ENCODE measurements at regions not wholly inside any gene's neighbourhood (a gene's known extent, or its start where the extent isn't known, plus 50 kb on each side); places are given as distances from the start of the nearest gene placed in this dataset.

DNA sequence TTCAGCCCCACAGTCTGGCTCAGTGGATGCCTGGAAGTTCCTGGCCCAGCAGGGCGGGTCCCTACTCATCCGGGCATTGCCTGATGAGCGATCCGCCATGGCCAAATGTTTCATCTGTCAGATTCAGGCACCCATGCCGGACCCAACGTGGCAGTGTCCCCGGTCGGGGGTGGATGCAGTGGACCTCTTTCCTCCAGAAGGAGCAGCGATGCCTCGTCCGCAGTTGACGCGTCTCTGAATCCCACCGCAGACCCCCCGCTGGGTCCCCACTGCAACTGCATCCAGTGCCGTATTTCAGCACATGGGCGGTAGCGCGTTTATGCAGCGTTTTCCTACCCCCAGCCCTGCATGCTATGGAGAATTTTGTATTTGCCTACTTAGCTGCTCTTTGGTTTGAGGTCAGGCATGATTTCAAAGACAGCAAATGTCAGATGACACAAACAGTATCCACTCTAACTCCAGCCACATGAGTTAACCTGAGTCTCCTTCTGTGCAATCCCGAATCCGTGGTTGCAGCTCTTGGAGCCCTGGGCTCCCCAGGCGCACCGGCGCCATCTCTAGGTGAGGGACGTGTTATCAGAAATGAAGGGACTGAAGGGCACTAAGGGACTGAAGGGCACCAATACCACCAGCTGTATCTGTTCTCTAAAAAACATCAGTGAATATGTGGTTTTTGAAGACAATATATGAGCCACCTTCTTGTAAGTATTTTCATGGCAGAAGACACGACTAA, 72.6 kb upstream of the THBS2 start:
- no peak for ATAC-seq
- intact Hi-C loops (cut with DNase I, micrococcal nuclease) = no loop called here
- H3K27ac Mint-ChIP-seq = no peak overlapping the region
- peak; percentile 30 for DNase-seq
- no peak overlapping the region for H3K4me3 Mint-ChIP-seq
- H3K9me3 Mint-ChIP-seq (ENCODE audit: low read depth) = no peaks in the 10 kb centered on the region
- H3K4me1 Mint-ChIP-seq = no peaks in the 10 kb centered on the region
- ChIA-PET CTCF (no interaction called here), POLR2A (no interaction called here)
- no peaks in the 10 kb centered on the region for H3K36me3 Mint-ChIP-seq (ENCODE audit: low read depth)
- H3K27me3 Mint-ChIP-seq = peaks cover 16% of the 10 kb centered on the region

DNA sequence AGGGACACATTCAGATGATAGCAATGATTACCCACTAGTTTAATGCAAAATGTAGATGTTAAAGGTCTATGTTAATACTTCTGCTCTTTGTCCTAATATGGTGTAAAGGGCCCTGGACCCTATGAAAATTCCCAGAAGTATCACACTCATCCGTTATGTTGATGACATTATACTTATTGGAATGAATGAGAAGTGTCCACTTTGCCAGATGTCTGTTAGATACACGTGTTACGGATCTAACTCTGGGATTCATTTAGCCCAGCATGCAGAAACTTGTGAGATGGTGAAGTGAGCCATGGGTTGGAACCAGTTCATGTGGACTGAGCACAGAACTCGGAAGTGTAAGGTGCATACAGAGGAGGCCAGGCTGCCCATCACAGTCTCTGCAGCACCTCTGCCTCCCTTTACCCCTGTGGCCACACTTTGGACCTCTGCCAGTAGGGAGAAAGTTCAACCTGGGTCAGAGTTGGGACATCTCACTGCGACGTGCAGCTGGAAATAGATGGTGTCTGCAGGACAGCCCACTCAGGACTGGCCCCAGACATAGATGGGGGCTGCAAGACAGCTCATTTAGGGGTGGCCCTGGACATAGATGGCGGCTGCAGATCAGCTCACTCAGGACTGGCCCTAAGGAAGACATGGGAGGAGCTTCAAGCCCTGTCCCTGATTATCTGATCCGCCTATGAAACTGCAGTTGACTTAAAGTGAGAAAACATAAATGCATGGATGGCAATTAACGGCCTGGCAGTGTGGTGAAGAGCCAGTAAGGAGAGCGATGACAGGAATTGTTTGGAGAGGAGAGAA, 71.2 kb upstream of the THBS2 start:
- no peak for DNase-seq
- CTCF ChIA-PET = no interaction called here

DNA sequence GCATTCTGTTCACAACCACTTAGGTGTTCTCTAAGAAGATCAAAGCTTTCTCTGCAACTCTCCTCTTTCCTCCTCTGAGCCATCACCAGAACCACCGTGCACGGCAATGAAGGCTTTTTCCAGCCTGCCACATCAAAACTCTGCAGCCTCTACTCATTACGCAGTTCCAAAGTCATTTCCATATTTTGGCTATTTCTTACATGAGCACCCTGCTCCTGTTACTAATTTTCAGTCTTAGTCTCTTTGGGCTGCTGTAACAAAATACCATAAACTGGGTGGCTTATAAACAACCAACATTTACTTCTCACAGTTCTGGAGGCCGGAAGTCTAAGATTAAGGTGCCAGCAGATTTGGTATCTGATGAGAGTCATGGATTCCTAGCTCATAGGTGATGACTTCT, 70.4 kb upstream of the THBS2 start:
- Mint-ChIP-seq H3K4me1 (no peaks in the 10 kb centered on the region), H3K9me3 (ENCODE audit: low read depth) (no peaks in the 10 kb centered on the region), H3K27ac (no peak overlapping the region), H3K36me3 (ENCODE audit: low read depth) (no peaks in the 10 kb centered on the region), H3K27me3 (peaks cover 8% of the 10 kb centered on the region), H3K4me3 (no peak overlapping the region)
- POLR2A ChIA-PET = no interaction called here
- CTCF ChIA-PET = no interaction called here
- DNase-seq (no peak), ATAC-seq (no peak)
- intact Hi-C loops (cut with DNase I, micrococcal nuclease) = no loop called here

More for the DNA sequence above, 71.2 kb upstream of the THBS2 start:
- POLR2A ChIA-PET = no interaction called here
- intact Hi-C loops (cut with DNase I, micrococcal nuclease) = no loop called here
- H3K27ac Mint-ChIP-seq = no peak overlapping the region
- no peaks in the 10 kb centered on the region for H3K36me3 Mint-ChIP-seq (ENCODE audit: low read depth)
- peaks cover 10% of the 10 kb centered on the region for H3K27me3 Mint-ChIP-seq
- no peak for ATAC-seq
- H3K9me3 Mint-ChIP-seq (ENCODE audit: low read depth) = no peaks in the 10 kb centered on the region
- H3K4me3 Mint-ChIP-seq = no peak overlapping the region
- no peaks in the 10 kb centered on the region for H3K4me1 Mint-ChIP-seq

DNA sequence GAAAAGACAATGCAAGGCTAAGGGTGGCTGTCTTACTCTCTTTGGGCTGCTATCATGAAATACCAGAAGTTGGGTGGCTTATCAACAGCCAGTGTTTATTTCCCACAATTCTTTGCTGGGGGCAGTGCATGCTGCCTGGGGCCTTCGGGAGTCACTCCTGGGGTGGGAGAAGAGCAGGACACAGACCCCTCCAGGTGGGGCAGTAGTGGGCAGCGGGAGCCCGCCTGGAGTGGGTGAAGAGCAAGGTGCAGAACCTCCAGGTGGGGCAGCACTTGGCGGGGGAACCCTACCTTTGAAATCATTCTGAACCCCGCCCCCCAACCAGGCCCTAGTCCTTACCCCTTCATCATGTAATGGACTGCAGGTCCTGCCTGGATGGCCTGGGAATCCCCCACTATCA, 69.6 kb upstream of the THBS2 start:
- no peak overlapping the region for H3K4me3 Mint-ChIP-seq
- H3K4me1 Mint-ChIP-seq = no peaks in the 10 kb centered on the region
- H3K27ac Mint-ChIP-seq = no peak overlapping the region
- DNase-seq (no peak), ATAC-seq (no peak)
- no peaks in the 10 kb centered on the region for H3K36me3 Mint-ChIP-seq (ENCODE audit: low read depth)
- ChIA-PET CTCF (no interaction called here), POLR2A (no interaction called here)
- intact Hi-C loops (cut with DNase I, micrococcal nuclease) = no loop called here
- H3K9me3 Mint-ChIP-seq (ENCODE audit: low read depth) = no peaks in the 10 kb centered on the region
- H3K27me3 Mint-ChIP-seq = peaks cover 8% of the 10 kb centered on the region

DNA sequence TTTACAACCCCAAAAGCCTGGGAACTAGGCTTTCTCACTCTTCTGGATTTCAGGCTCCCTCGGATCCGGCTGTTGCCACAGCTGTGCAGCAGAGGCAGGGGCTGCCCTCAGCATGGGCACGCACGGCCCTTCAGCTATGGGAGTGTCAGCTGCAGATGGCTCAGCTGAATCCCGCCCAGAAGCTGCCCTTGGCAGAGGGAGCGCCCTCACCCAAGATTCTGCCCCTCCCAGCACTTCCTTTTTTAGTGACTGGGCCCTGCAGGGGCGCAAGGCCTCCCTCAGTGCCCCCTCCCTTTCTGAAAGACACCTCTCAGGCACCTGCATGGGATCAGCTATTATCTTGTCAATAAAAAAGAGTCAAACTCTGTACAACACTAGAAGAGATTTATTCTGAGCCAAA, 67.9 kb upstream of the THBS2 start:
- H3K4me3 Mint-ChIP-seq = no peak overlapping the region
- intact Hi-C loops (cut with DNase I, micrococcal nuclease) = no loop called here
- H3K36me3 Mint-ChIP-seq (ENCODE audit: low read depth) = no peaks in the 10 kb centered on the region
- no peak for DNase-seq
- ChIA-PET POLR2A (no interaction called here), CTCF (interaction anchor here (0.8 kb wide), 1 partner anchor 14 kb away, joined by 3 read pairs; no protein-coding TSS in a partner anchor)
- H3K4me1 Mint-ChIP-seq = no peaks in the 10 kb centered on the region
- H3K9me3 Mint-ChIP-seq (ENCODE audit: low read depth) = no peaks in the 10 kb centered on the region
- no peak overlapping the region for H3K27ac Mint-ChIP-seq
- peaks cover 4% of the 10 kb centered on the region for H3K27me3 Mint-ChIP-seq
- no peak for ATAC-seq

DNA sequence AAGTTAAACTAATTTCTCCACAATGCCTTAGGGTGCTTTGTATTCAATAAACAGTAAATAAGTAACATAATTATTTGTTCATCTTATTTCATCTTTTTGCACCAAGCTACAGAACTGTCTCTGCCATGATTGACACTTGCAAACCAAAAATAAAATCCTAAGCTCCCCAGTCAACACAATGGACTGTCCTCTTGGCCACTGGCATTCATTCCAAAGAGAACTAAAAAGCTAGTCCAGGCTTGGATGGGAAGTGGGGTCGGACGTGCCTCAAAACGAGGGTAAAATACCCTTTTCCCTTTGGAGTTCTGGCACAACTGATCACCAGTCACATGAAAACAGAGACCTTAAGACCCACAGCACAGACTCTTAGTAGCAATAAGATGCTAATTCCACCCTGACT, 66.4 kb upstream of the THBS2 start:
- Mint-ChIP-seq H3K4me1 (no peaks in the 10 kb centered on the region), H3K27ac (no peak overlapping the region), H3K27me3 (peaks cover 2% of the 10 kb centered on the region), H3K4me3 (no peak overlapping the region), H3K36me3 (ENCODE audit: low read depth) (no peaks in the 10 kb centered on the region), H3K9me3 (ENCODE audit: low read depth) (no peaks in the 10 kb centered on the region)
- CTCF ChIA-PET = no interaction called here
- intact Hi-C loops (cut with DNase I, micrococcal nuclease) = no loop called here
- ATAC-seq (no peak), DNase-seq (no peak)
- POLR2A ChIA-PET = interaction anchor here (0.6 kb wide), 1 partner anchor 187 kb away, joined by 3 read pairs; no protein-coding TSS in a partner anchor

DNA sequence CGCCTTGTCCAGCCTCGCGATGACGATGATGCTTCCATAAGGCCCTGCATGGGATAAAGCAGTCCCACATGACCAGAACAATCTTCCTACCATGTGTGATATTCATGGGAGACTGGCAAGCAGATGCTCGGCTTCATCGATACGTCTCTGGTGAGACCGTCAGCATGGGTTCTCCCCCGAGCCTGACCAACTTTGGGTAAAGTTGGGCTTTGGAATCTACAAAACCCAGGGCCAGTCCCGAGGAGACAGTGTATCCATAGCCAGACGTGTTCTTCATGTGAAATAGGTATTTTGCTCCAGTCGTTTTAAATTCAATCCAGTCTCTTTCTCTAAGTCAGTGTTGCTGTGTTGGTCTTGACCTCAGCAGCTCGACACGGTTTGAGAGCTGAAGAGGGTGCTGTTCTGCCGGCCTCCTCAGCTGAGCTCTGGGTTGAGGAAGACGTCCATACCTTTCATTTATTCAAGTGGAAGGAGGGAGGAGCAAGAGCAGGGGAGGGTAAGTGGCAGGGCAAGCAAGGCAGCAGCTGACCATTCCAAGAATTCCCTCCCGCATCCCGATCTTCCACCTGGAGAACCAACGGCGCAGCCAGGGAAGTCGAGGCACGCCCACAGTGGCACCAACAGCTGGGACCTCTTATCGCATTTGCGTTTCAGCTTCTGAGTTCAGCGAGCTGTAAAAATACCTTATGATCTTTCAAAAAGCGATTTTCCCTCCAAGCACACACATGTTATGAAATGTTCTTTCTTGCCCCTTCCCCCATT, 64.0 kb upstream of the THBS2 start:
- H3K27me3 Mint-ChIP-seq = peaks cover 2% of the 10 kb centered on the region
- H3K4me3 Mint-ChIP-seq = no peak overlapping the region
- no peak overlapping the region for H3K27ac Mint-ChIP-seq
- intact Hi-C loops (cut with DNase I, micrococcal nuclease) = no loop called here
- H3K4me1 Mint-ChIP-seq = no peaks in the 10 kb centered on the region
- ChIA-PET CTCF (no interaction called here), POLR2A (no interaction called here)
- ATAC-seq (no peak), DNase-seq (no peak)
- no peaks in the 10 kb centered on the region for H3K9me3 Mint-ChIP-seq (ENCODE audit: low read depth)
- H3K36me3 Mint-ChIP-seq (ENCODE audit: low read depth) = no peaks in the 10 kb centered on the region

DNA sequence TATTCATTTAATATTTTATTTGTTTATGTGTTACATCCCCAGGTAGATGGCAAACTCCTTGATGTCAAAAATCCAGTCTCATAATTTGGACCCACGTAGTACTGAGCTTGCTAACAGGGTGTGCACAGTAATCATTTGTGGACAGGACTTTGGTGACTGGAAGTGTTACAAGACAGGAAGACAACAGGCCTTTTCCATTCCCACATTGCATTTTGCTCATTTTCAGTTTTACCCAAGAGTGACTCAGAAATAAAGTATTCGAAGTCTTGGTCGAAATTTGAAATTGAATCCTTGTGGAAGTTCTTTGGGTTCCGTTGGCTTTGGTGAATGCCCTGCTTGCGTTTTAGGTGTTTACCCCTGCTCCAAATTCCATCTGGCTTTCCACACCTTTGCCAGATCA, 63.0 kb upstream of the THBS2 start:
- ATAC-seq = no peak

DNA sequence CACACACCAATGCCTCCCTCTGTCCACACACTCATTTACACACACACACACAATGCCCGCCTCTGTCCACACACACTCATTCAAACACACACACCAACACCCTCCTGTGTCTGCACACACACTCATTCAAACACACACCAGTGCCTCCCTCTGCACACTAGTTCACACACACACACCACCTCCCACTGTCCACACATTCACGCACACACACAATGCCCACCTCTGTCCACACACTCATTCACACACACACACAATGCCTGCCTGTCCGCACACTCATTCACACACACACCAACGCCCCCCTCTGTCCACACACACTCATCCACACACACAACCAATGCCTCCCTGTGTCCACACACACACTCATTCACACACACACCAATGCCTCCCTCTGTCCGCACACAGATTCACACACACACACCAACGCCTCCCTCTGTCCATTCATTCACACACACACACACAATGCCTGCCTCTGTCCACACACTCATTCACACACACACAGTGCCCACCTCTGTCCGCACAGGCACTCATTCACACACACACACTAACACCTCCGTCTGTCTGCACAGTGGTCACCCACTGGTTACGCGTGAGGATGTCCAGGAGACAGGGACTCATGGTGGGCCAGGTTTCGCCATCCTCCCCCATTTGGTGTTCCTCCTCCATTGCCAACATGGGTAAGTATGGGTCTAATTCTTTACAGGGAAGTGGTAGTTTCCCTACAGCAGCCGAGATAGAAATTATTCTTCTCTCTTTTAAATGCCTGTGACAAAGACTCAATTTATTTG, 62.4 kb upstream of the THBS2 start:
- Mint-ChIP-seq H3K4me1 (no peaks in the 10 kb centered on the region), H3K36me3 (ENCODE audit: low read depth) (no peaks in the 10 kb centered on the region), H3K27ac (no peak overlapping the region), H3K27me3 (peaks cover 2% of the 10 kb centered on the region), H3K4me3 (no peak overlapping the region), H3K9me3 (ENCODE audit: low read depth) (no peaks in the 10 kb centered on the region)
- no peak for ATAC-seq
- intact Hi-C loops (cut with DNase I, micrococcal nuclease) = no loop called here
- POLR2A ChIA-PET = no interaction called here
- CTCF ChIA-PET = no interaction called here
- DNase-seq = no peak

More for the DNA sequence above, 63.0 kb upstream of the THBS2 start:
- no peak for DNase-seq
- Mint-ChIP-seq H3K36me3 (ENCODE audit: low read depth) (no peaks in the 10 kb centered on the region), H3K4me3 (no peak overlapping the region), H3K27me3 (peaks cover 2% of the 10 kb centered on the region), H3K27ac (no peak overlapping the region), H3K4me1 (no peaks in the 10 kb centered on the region), H3K9me3 (ENCODE audit: low read depth) (no peaks in the 10 kb centered on the region)
- intact Hi-C loops (cut with DNase I, micrococcal nuclease) = no loop called here
- ChIA-PET POLR2A (no interaction called here), CTCF (no interaction called here)

DNA sequence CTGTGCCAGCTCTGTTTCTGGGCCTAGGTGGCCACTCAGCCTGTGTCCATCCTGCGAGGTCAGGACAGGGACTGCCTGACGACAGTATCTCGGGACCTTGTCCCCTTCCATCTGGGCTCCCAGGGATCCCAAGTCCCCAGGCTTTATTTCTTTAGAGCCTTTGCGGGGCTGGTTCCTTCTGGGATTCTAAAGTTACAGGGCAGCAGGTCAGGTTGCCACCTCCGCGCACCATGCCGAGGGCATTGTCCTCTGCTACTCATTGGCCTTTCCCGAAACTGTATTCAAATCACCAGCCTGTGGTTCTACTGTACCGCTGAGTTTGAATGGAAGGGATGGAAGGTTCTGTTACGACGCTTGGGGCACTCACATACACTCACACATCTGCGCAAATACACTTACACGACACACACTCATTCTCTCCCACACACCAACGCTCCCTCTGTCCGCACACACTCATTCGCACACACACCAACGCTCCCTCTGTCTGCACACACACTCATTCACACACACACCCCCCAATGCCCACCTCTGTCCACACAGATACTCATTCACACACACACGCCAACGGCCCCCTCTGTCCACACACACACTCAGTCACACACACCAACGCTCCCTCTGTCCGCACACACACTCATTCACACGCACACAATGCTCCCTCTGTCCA, 59.8 kb upstream of the THBS2 start:
- DNase-seq (no peak), ATAC-seq (no peak)
- Mint-ChIP-seq H3K4me1 (no peaks in the 10 kb centered on the region), H3K27me3 (peaks cover 1% of the 10 kb centered on the region), H3K27ac (no peak overlapping the region), H3K36me3 (ENCODE audit: low read depth) (no peaks in the 10 kb centered on the region), H3K4me3 (no peak overlapping the region), H3K9me3 (ENCODE audit: low read depth) (no peaks in the 10 kb centered on the region)
- CTCF ChIA-PET = no interaction called here
- intact Hi-C loops (cut with DNase I, micrococcal nuclease) = no loop called here
- POLR2A ChIA-PET = no interaction called here

DNA sequence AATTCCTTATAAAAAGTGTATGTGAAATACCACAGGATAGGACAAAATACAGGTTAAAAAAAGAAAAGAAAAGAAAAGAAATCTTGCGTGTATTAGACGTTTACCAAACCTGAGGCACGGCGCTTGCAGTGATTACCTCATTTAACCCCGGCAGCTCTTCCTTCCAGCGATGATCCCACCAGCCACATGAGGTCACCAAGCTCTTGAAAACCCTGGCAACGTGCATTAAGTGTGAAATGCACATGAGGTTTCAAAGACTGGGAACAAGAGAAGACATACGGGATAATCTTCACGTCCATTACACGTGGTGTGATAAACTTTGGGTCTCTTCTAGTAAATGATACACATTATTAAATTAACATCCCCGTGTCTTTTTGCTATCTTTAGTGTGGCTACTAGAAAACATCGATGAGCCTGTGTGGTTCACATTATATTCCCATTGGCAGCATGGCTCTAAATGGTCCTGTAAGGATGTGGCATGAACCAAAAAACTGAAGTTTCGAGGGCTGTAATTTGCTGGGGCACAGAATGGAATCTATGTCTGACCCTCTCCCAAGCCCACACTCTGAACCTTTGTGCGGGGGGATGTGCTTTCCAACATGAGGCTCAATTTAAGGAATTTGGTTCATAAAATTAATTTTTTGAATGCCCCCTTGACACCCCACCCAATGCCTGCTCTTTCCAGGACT, 59.2 kb upstream of the THBS2 start:
- H3K36me3 Mint-ChIP-seq (ENCODE audit: low read depth) = no peaks in the 10 kb centered on the region
- CTCF ChIA-PET = no interaction called here

More for the DNA sequence above, 59.2 kb upstream of the THBS2 start:
- Mint-ChIP-seq H3K4me3 (no peak overlapping the region), H3K27me3 (peaks cover 5% of the 10 kb centered on the region), H3K4me1 (no peaks in the 10 kb centered on the region), H3K9me3 (ENCODE audit: low read depth) (no peaks in the 10 kb centered on the region), H3K27ac (no peak overlapping the region)
- intact Hi-C loops (cut with DNase I, micrococcal nuclease) = no loop called here
- POLR2A ChIA-PET = no interaction called here
- ATAC-seq (no peak), DNase-seq (no peak)
